ENCODE measurements at regions not wholly inside any gene's neighbourhood (a gene's known extent, or its start where the extent isn't known, plus 50 kb on each side); places are given as distances from the start of the nearest gene placed in this dataset.

DNA sequence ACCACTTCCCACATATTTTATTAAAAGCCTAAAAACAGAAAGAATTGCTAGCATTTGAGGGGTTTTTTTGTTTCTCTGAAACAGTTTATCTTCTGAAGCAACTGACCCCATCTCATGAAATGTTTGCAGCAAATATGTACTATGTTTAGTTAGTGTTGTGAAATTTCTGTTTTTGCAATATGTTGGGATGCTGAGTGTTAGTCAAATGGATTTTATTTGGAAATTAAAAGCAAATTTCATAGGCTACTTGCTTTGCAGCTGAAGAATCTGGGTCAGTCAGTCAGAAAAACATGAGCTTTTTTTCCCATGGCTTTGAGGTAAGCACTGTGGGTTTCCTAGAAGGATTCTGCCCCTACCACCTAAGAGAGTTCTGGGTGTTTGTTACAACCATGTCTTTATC is 184.9 kb upstream of the DKK2 start:
- intact Hi-C loops (cut with micrococcal nuclease), result no loop called here
- H3K18ac ChIP-seq (ENCODE audit: low read depth, low read length), result no peak overlapping the region
- H2AK9ac ChIP-seq (replicated peaks; ENCODE audit: low read depth, low read length, poor library complexity), result no peak overlapping the region
- dilution Hi-C loops (cut with HindIII; ENCODE audit: low sequenced_read_pairs, unreplicated experiment), result no loop called here
- ChIA-PET POLR2A (ENCODE audit: unreplicated experiment) (no interaction called here), CTCF (interaction anchor here (1.1 kb wide), 1 partner anchor 37 kb away, joined by 3 read pairs; no protein-coding TSS in a partner anchor)
- ATAC-seq (ENCODE audit: low read depth) (no peak), DNase-seq (no peak)
- H3K14ac ChIP-seq (replicated peaks; ENCODE audit: low read depth, low read length), result no peak overlapping the region
- no peak overlapping the region for H3K4ac ChIP-seq (ENCODE audit: low read depth, low read length)
- H3K36me3 ChIP-seq (ENCODE audit: control insufficient read depth, insufficient read depth, low read length), result no peaks in the 10 kb centered on the region
- no peaks in the 10 kb centered on the region for H3K4me1 ChIP-seq (ENCODE audit: control insufficient read depth, insufficient read depth, low read length)
- TF ChIP-seq, protein P1, sequence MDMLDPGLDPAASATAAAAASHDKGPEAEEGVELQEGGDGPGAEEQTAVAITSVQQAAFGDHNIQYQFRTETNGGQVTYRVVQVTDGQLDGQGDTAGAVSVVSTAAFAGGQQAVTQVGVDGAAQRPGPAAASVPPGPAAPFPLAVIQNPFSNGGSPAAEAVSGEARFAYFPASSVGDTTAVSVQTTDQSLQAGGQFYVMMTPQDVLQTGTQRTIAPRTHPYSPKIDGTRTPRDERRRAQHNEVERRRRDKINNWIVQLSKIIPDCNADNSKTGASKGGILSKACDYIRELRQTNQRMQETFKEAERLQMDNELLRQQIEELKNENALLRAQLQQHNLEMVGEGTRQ (IDR thresholded peaks at IDR 0.05; ENCODE audit: low read depth, low read length), result no peak
- TF ChIP-seq RFX5 (IDR thresholded peaks at IDR 0.05; ENCODE audit: low read depth, low read length) (no peak), CHD1 (IDR thresholded peaks at IDR 0.05; ENCODE audit: low read depth, low read length) (no peak), FOS (IDR thresholded peaks at IDR 0.05; ENCODE audit: low read depth, low read length) (no peak), POLR2A (IDR thresholded peaks at IDR 0.05; ENCODE audit: low read depth, low read length) (no peak), RAD21 (IDR thresholded peaks at IDR 0.05; ENCODE audit: low read length) (no peak), NFE2L2 (IDR thresholded peaks at IDR 0.05; ENCODE audit: low read depth, low read length) (no peak), CEBPB (IDR thresholded peaks at IDR 0.05; ENCODE audit: low read depth, low read length) (no peak), BHLHE40 (IDR thresholded peaks at IDR 0.05; ENCODE audit: low read depth, low read length) (no peak), SMC3 (IDR thresholded peaks at IDR 0.05; ENCODE audit: low read depth, low read length) (no peak), MAZ (IDR thresholded peaks at IDR 0.05; ENCODE audit: borderline replicate concordance, low read depth, low read length) (no peak), RCOR1 (IDR thresholded peaks at IDR 0.05; ENCODE audit: insufficient replicate concordance, low read length) (no peak), MXI1 (IDR thresholded peaks at IDR 0.05; ENCODE audit: borderline replicate concordance, low read depth, low read length) (no peak), MAFK (IDR thresholded peaks at IDR 0.05; ENCODE audit: low read depth, low read length) (no peak)
- TF ChIP-seq, protein P2, sequence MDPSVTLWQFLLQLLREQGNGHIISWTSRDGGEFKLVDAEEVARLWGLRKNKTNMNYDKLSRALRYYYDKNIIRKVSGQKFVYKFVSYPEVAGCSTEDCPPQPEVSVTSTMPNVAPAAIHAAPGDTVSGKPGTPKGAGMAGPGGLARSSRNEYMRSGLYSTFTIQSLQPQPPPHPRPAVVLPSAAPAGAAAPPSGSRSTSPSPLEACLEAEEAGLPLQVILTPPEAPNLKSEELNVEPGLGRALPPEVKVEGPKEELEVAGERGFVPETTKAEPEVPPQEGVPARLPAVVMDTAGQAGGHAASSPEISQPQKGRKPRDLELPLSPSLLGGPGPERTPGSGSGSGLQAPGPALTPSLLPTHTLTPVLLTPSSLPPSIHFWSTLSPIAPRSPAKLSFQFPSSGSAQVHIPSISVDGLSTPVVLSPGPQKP (IDR thresholded peaks at IDR 0.05; ENCODE audit: borderline replicate concordance, low read depth, low read length), result no peak
- TF ChIP-seq, protein P3, sequence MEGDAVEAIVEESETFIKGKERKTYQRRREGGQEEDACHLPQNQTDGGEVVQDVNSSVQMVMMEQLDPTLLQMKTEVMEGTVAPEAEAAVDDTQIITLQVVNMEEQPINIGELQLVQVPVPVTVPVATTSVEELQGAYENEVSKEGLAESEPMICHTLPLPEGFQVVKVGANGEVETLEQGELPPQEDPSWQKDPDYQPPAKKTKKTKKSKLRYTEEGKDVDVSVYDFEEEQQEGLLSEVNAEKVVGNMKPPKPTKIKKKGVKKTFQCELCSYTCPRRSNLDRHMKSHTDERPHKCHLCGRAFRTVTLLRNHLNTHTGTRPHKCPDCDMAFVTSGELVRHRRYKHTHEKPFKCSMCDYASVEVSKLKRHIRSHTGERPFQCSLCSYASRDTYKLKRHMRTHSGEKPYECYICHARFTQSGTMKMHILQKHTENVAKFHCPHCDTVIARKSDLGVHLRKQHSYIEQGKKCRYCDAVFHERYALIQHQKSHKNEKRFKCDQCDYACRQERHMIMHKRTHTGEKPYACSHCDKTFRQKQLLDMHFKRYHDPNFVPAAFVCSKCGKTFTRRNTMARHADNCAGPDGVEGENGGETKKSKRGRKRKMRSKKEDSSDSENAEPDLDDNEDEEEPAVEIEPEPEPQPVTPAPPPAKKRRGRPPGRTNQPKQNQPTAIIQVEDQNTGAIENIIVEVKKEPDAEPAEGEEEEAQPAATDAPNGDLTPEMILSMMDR (conservative IDR thresholded peaks at IDR 0.05; ENCODE audit: low read depth, low read length), result no peak
- H3K9me3 ChIP-seq (ENCODE audit: control insufficient read depth, insufficient read depth, low read length), result no peaks in the 10 kb centered on the region
- no peak overlapping the region for H3K4me2 ChIP-seq (ENCODE audit: low read depth, low read length)
- H2AFZ ChIP-seq (replicated peaks; ENCODE audit: low read length, poor library complexity), result no peak overlapping the region
- no peak overlapping the region for H4K91ac ChIP-seq (ENCODE audit: insufficient read depth, low read depth, low read length)
- H3K27me3 ChIP-seq (ENCODE audit: control insufficient read depth, insufficient read depth, low read length), result no peaks in the 10 kb centered on the region
- no peak overlapping the region for H3K9ac ChIP-seq (ENCODE audit: low read depth, low read length)
- H2AK5ac ChIP-seq (ENCODE audit: low read depth, low read length), result no peak overlapping the region
- H3K9me1 ChIP-seq (ENCODE audit: insufficient read depth, low read length), result no peaks in the 10 kb centered on the region
- no peak overlapping the region for H2BK15ac ChIP-seq (ENCODE audit: low read depth, low read length)
- no peaks in the 10 kb centered on the region for H4K20me1 ChIP-seq (ENCODE audit: insufficient read depth, low read length)
- no peak overlapping the region for H3K23ac ChIP-seq (ENCODE audit: low read depth, low read length)
- H4K8ac ChIP-seq (ENCODE audit: low read depth in 2 of 2, low read length in 2 of 2), result no peak overlapping the region
- no peak overlapping the region for H3K4me3 ChIP-seq (ENCODE audit: insufficient read depth, low read depth, low read length)
- H4K5ac ChIP-seq (ENCODE audit: low read depth, low read length), result no peak overlapping the region
- no peak overlapping the region for H3K56ac ChIP-seq (ENCODE audit: extremely low read depth, insufficient read depth, low read length)
- no peak overlapping the region for H2BK20ac ChIP-seq (ENCODE audit: low read depth, low read length)
- H2BK120ac ChIP-seq (ENCODE audit: low read depth, low read length), result no peak overlapping the region
- no peak overlapping the region for H3K27ac ChIP-seq (ENCODE audit: insufficient read depth, low read length)
- in situ Hi-C loops (cut with MboI; ENCODE audit: low sequenced_read_pairs), result no loop called here
- BruUV-seq (replicated peaks), result no TSS peak
- no peaks in the 10 kb centered on the region for H3K79me1 ChIP-seq (ENCODE audit: low read depth in 1 of 2, low read length in 2 of 2)
- H2BK5ac ChIP-seq (ENCODE audit: low read depth, low read length, poor library complexity, severe bottlenecking), result no peak overlapping the region
